ENCODE measurements at regions not wholly inside any gene's neighbourhood (a gene's known extent, or its start where the extent isn't known, plus 50 kb on each side); places are given as distances from the start of the nearest gene placed in this dataset.

DNA sequence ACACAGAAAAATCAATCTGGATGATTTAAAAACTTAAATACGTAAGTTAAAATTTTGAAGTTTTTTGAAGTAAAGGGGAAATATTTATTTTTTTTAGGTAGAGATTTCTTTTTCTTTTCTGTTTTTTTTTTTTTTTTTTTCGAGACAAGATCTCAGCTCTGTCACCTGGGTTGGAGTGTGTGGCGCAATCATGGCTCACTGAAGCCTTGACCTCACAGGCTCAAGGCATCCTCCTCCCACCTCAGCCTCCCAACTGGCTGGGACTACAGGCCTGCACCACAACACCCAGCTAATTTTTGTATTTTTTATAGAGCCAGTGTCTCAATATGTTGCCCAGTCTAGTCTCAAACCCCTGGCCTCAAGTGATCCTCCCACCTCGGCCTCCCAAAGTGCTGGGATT lies 120.4 kb upstream of the CLDN10 start:
- TF ChIP-seq, protein P1, sequence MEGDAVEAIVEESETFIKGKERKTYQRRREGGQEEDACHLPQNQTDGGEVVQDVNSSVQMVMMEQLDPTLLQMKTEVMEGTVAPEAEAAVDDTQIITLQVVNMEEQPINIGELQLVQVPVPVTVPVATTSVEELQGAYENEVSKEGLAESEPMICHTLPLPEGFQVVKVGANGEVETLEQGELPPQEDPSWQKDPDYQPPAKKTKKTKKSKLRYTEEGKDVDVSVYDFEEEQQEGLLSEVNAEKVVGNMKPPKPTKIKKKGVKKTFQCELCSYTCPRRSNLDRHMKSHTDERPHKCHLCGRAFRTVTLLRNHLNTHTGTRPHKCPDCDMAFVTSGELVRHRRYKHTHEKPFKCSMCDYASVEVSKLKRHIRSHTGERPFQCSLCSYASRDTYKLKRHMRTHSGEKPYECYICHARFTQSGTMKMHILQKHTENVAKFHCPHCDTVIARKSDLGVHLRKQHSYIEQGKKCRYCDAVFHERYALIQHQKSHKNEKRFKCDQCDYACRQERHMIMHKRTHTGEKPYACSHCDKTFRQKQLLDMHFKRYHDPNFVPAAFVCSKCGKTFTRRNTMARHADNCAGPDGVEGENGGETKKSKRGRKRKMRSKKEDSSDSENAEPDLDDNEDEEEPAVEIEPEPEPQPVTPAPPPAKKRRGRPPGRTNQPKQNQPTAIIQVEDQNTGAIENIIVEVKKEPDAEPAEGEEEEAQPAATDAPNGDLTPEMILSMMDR (IDR thresholded peaks at IDR 0.05 in 2 of 3, conservative IDR thresholded peaks at IDR 0.05 in 1 of 3; ENCODE audit: insufficient read depth in 2 of 3, low read depth in 1 of 3, low read length in 3 of 3) = no peak
- TF ChIP-seq TAF1 (IDR thresholded peaks at IDR 0.05; ENCODE audit: control insufficient read depth, extremely low read depth, insufficient read depth, low read length, severe bottlenecking) (no peak), HNRNPUL1 (IDR thresholded peaks at IDR 0.05; ENCODE audit: low read length) (no peak)
